GM21515 (cell line): ENCODE measurements at regions not wholly inside any gene's neighbourhood (a gene's known extent, or its start where the extent isn't known, plus 50 kb on each side); places are given as distances from the start of the nearest gene placed in this dataset.

Source experiments
- ATAC-seq: cut with Tn5 transposase; IDR thresholded peaks from one replicate; pipeline ENCODE4 v1.9.1; 2021; ENCODE audit not compliant: unreplicated experiment

DNA sequence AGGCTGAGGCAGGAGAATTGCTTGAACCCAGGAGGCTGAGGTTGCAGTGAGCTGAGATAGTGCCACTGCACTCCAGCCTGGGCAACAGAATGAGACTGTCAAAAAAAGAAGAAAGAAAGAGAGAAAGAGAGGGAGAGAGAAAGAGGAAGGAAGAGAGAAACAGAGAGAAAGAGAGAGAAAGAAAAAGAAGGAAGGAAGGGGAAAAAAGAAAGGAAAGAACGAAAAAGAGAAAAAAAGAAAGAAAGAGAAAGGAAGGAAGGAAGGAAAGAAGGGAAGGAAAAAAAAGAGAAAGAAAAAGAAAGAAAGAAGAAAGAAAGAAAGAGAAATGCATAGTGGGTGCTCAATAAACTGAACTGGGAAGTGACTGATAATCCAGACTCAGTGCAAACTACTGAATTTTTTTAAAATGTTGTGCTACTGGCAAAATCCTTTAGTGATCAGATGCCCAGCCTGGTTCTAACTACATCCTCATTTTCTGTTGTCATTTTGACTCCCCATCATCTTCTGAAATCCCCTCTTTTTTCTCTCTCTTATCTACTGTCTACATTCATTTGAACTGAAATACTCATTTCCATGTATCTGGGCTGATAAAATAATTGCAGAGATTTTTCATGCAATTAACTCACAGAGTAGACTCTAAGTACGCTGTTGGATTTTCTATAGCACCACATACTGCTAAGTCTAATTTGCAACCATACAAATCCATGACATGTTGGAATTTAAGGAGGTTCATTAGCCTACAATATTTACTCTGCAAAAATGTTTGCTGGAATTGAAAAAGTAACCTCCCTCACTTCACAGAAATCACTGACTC lies 85.3 kb upstream of the HIVEP1 start:
- no peak for ATAC-seq

DNA sequence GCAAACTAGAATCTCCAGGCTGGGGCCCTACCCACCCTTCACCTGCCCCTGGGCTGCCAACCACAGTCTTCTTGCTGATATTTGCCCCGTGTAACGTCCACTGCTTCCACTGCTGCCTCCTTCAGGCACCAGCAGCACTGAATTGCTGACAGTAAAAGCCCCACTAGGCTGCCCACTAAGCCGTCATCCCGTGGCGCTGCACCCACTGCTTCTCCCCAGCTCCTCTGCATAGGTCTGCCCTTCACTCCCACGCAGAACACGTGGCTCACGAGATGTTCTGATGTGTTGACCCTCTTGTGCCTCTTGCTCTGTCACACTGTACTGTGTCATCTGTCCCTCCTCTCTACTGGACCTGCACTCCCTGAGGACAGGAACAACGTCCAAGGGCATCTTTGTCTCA lies 86.3 kb upstream of the HIVEP1 start:
- ATAC-seq = no peak

DNA sequence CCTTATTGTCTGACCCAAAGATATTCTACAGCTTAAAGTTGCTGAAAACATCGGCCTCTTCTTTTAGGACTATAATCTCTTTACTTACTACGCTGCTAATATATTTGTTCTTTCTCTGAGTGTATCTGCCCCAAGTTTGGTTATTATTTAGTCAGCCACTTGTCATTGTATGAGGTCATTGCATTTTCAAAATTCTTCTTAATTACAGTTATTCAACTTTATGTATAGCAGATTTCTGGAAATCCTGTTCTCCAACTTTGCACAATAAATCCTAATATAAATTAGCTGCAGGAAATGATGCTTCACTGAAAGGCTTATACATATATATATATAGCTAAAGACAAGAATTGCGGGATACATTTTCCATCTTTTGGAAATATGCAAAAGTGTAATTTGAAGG lies 88.5 kb upstream of the HIVEP1 start:
- no peak for ATAC-seq

- ATAC-seq = no peak
Measured at GRCh38 chr6:11922901-11923300, 89.2 kb upstream of the HIVEP1 start.

- no peak for ATAC-seq
Measured at GRCh38 chr6:11921751-11922150, 90.4 kb upstream of the HIVEP1 start.

GRCh38 chr6:11921017-11921438 lies 91.1 kb upstream of the HIVEP1 start:
- ATAC-seq = no peak

GRCh38 chr6:11920566-11920965 lies 91.5 kb upstream of the HIVEP1 start:
- no peak for ATAC-seq

DNA sequence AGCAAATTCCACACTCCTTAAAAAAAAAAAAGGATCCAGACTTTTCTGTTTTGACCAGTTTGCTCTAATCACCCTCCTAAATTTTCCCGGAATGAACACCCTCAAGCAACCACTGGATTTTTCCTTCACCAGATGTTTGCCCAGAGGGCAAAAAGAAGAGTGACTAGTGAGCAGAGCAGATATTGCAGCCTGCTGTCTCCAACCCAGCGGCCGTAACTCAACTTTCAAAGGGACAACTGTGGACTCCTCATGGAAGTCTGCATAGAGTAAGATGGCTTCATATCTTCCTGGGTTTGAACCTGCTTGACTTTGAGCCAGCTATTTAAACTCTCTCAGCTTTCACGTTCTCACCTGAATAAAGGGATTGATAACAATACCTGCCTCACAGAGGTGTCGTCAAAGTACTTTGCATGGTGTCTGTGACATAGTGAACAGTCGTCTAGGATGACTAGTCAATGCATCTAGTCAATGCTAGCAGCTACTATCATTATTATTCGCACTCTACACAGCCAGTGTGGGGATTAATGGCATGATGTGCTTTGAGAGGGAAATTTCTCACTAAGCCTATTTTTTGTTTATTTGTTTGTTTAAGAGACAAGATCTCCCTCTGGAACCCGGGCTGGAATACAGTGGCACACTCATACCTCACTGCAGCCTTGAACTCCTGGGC lies 92.2 kb upstream of the HIVEP1 start:
- no peak for ATAC-seq

DNA sequence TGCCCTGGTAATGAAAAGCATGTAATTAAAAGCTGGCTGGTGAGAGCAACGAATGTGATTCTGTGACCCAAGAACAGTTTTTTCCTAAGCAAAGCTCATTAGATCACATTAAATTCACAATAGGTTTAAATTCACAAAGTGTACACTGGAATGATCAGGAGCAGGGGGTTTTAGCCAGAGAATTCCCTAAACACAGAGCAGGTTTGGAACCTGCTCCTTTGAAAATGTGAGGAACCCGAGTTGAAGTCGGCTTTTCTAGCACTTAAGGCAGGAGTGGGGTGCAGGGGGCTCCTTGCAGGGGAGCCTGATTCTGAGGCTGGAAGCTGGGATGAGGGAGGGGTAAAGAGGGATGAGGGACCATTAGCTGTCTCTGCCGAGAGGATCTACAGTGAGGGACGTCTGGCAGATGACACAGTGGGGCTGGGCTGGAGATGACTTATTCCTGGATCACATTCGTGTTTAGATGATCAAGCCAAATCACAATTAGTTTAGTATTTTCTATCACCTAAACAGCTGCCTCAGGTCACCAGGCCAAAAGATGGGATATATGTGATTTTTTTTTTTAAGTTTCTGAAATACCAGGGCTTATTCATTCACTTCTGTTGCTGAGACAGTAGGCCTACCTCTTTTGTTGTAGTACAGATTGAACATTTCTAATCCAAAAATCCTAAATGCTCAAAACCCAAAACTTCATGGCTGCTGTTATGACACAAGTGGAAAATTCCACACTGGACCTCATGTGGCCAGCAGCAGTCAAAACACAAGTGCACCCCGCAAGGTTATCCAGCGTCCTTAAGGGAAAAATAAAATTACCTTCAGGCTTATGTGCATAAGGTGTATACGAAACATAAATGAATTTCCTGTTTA lies 93.1 kb upstream of the HIVEP1 start:
- no peak for ATAC-seq

GRCh38 chr6:11917951-11918738 lies 94.0 kb upstream of the HIVEP1 start:
- ATAC-seq = no peak

GRCh38 chr6:11912420-11912819 lies 99.7 kb upstream of the HIVEP1 start:
- no peak for ATAC-seq

- ATAC-seq = no peak
Measured at GRCh38 chr6:11911538-11911937, 100.6 kb upstream of the HIVEP1 start.

GRCh38 chr6:11909696-11910132 lies 102.4 kb upstream of the HIVEP1 start:
- ATAC-seq = no peak

DNA sequence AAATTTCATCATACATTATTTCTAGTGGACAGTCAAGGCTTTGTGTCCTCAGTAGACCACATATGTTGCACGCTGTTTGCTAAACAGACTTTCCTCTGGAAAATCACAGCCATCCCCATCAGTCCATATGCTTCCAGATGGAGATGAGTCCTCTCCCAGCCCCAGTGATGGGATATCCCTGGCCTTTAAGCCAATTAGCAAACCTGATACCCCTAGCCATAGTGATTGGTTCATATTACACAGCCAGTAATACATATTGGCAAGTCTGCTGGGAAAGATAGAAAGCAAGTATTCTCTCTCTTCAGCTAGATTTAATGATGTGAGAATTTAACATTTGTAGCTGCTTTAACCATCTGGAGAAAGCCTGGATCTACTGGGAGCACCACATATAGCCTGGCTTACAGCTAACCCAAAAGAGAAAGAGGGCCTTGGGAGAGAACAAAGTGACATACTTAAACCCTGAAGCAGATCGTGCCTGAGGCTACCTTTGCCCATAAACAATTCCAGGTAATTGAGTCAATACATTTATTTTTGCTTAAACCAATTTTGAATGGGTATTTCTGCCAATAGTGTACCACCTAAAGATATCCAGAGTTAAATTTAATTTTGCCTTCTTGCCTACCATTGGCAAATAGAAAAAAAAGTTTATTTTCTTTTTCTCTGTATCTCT lies 103.5 kb upstream of the HIVEP1 start:
- ATAC-seq = no peak

GRCh38 chr6:11903645-11904044 lies 108.5 kb upstream of the HIVEP1 start:
- ATAC-seq = no peak

GRCh38 chr6:11902527-11902926 lies 109.6 kb upstream of the HIVEP1 start:
- ATAC-seq = no peak

GRCh38 chr6:11900662-11901598 lies 111.2 kb upstream of the HIVEP1 start:
- ATAC-seq = no peak

- ATAC-seq = no peak
Measured at GRCh38 chr6:11899645-11900044, 112.5 kb upstream of the HIVEP1 start.

DNA sequence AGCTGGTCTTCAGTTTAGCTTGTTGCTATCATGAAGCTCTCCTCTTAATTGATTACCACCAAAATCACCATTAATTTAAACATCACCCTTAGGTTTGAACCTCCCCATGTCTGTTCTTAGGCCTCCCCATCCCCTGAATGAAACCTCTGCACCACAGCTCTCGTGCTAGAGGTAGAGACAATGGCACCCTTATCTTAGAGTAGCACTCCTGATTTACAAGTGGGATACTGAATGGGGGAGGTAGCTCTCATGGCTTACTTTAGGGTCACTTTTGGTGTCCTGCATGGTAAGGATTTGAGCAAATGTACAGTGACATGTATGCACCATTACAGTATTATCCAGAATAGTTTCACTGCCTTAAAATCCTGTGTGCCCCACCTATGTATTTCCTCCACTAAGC lies 115.6 kb upstream of the ADTRP start:
- no peak for ATAC-seq
